ENCODE measurements at regions not wholly inside any gene's neighbourhood (a gene's known extent, or its start where the extent isn't known, plus 50 kb on each side); places are given as distances from the start of the nearest gene placed in this dataset.

- no peaks in the 10 kb centered on the region for H3K9me3 ChIP-seq (ENCODE audit: insufficient read depth, low read length)
These were observed 817.2 kb downstream of the GLUD2 start for GRCh38 chrX:121864561-121864960.

GRCh38 chrX:121869876-121870477 is 822.6 kb downstream of the GLUD2 start:
- Histone ChIP-seq H3K27ac (ENCODE audit: low read depth, low read length) (no peak overlapping the region), H3K4me2 (ENCODE audit: low read depth, low read length, poor library complexity, severe bottlenecking) (no peak overlapping the region), H3K9me2 (replicated peaks; ENCODE audit: insufficient read depth, low read length) (no peaks in the 10 kb centered on the region), H3K4me3 (ENCODE audit: insufficient read depth, low read length, poor library complexity, severe bottlenecking) (no peak overlapping the region), H2AFZ (ENCODE audit: low read depth, low read length, severe bottlenecking) (no peak overlapping the region), H4K20me1 (ENCODE audit: low read depth, low read length) (no peaks in the 10 kb centered on the region), H3K9me3 (ENCODE audit: insufficient read depth, low read length) (no peaks in the 10 kb centered on the region), H3K79me2 (ENCODE audit: insufficient read depth, low read length) (no peaks in the 10 kb centered on the region), H3K27me3 (ENCODE audit: low read length) (no peaks in the 10 kb centered on the region), H3K9ac (ENCODE audit: low read length) (no peak overlapping the region), H3K36me3 (ENCODE audit: low read length) (no peaks in the 10 kb centered on the region), H3F3A (ENCODE audit: insufficient read depth) (no peaks in the 10 kb centered on the region)
- no peak for TF ChIP-seq CTCF (IDR thresholded peaks at IDR 0.05; ENCODE audit: insufficient read depth, low read length, poor library complexity, severe bottlenecking)
- TF ChIP-seq EZH2phosphoT487 (conservative IDR thresholded peaks at IDR 0.05; ENCODE audit: low read length) = no peak

More at GRCh38 chrX:121864561-121864960, 817.2 kb downstream of the GLUD2 start:
- Histone ChIP-seq H3F3A (ENCODE audit: insufficient read depth) (no peaks in the 10 kb centered on the region), H3K36me3 (ENCODE audit: low read length) (no peaks in the 10 kb centered on the region), H3K4me3 (ENCODE audit: insufficient read depth, low read length, poor library complexity, severe bottlenecking) (no peak overlapping the region), H4K20me1 (ENCODE audit: low read depth, low read length) (no peaks in the 10 kb centered on the region), H3K9me2 (replicated peaks; ENCODE audit: insufficient read depth, low read length) (no peaks in the 10 kb centered on the region), H2AFZ (ENCODE audit: low read depth, low read length, severe bottlenecking) (no peak overlapping the region), H3K79me2 (ENCODE audit: insufficient read depth, low read length) (no peaks in the 10 kb centered on the region), H3K27me3 (ENCODE audit: low read length) (no peaks in the 10 kb centered on the region), H3K4me2 (ENCODE audit: low read depth, low read length, poor library complexity, severe bottlenecking) (no peak overlapping the region), H3K9ac (ENCODE audit: low read length) (no peak overlapping the region), H3K27ac (ENCODE audit: low read depth, low read length) (no peak overlapping the region)
- no peak for TF ChIP-seq CTCF (IDR thresholded peaks at IDR 0.05; ENCODE audit: insufficient read depth, low read length, poor library complexity, severe bottlenecking)
- no peak for TF ChIP-seq EZH2phosphoT487 (conservative IDR thresholded peaks at IDR 0.05; ENCODE audit: low read length)

GRCh38 chrX:121871122-121871521 is 823.7 kb downstream of the GLUD2 start:
- Histone ChIP-seq H2AFZ (ENCODE audit: low read depth, low read length, severe bottlenecking) (no peak overlapping the region), H3K9ac (ENCODE audit: low read length) (no peak overlapping the region)
- no peak for TF ChIP-seq CTCF (IDR thresholded peaks at IDR 0.05; ENCODE audit: insufficient read depth, low read length, poor library complexity, severe bottlenecking)
- no peak for TF ChIP-seq EZH2phosphoT487 (conservative IDR thresholded peaks at IDR 0.05; ENCODE audit: low read length)

More at GRCh38 chrX:121871122-121871521, 823.7 kb downstream of the GLUD2 start:
- no peaks in the 10 kb centered on the region for H3K9me2 ChIP-seq (replicated peaks; ENCODE audit: insufficient read depth, low read length)
- no peak overlapping the region for H3K4me3 ChIP-seq (ENCODE audit: insufficient read depth, low read length, poor library complexity, severe bottlenecking)
- no peaks in the 10 kb centered on the region for H3K27me3 ChIP-seq (ENCODE audit: low read length)
- no peaks in the 10 kb centered on the region for H3K36me3 ChIP-seq (ENCODE audit: low read length)
- H4K20me1 ChIP-seq (ENCODE audit: low read depth, low read length) = no peaks in the 10 kb centered on the region
- no peak overlapping the region for H3K27ac ChIP-seq (ENCODE audit: low read depth, low read length)
- no peaks in the 10 kb centered on the region for H3K79me2 ChIP-seq (ENCODE audit: insufficient read depth, low read length)
- H3K9me3 ChIP-seq (ENCODE audit: insufficient read depth, low read length) = no peaks in the 10 kb centered on the region
- no peaks in the 10 kb centered on the region for H3F3A ChIP-seq (ENCODE audit: insufficient read depth)
- H3K4me2 ChIP-seq (ENCODE audit: low read depth, low read length, poor library complexity, severe bottlenecking) = no peak overlapping the region
